DND-41 (cell line): ENCODE measurements at regions not wholly inside any gene's neighbourhood (a gene's known extent, or its start where the extent isn't known, plus 50 kb on each side); places are given as distances from the start of the nearest gene placed in this dataset.

Experiments used
- ATAC-seq: fragments of 200-7000 bp; cut with Tn5 transposase; 3 replicates; pipeline ENCODE4 v1.9.1; 2021; ENCODE audit warnings: low read depth; ENCODE audit not compliant: insufficient read depth
- DNase-seq: peaks from one replicate; pipeline ENCODE4 v3.0.0-alpha.2; 2020
- H2AFZ ChIP-seq: 2 replicates; pipeline ENCODE4 v1.6.0; 2012; ENCODE audit warnings: low read depth, low read length
- H3K27ac ChIP-seq: 2 replicates; pipeline ENCODE4 v1.5.1; 2012; ENCODE audit warnings: low read length, inconsistent platforms
- H3K27me3 ChIP-seq: fragments of 200-600 bp; sonication (generic); 2 replicates; pipeline ENCODE4 v1.6.0; 2012; ENCODE audit warnings: low read length, mild to moderate bottlenecking, inconsistent platforms; ENCODE audit not compliant: insufficient read depth, poor library complexity
- H3K36me3 ChIP-seq: 2 replicates; pipeline ENCODE4 v1.5.1; 2012; ENCODE audit warnings: low read length, inconsistent platforms; ENCODE audit not compliant: insufficient read depth
- H3K4me1 ChIP-seq: 2 replicates; pipeline ENCODE4 v1.5.1; 2012; ENCODE audit warnings: mild to moderate bottlenecking, low read length; ENCODE audit not compliant: insufficient read depth
- H3K4me2 ChIP-seq: 2 replicates; pipeline ENCODE4 v1.6.0; 2012; ENCODE audit warnings: mild to moderate bottlenecking, moderate library complexity, low read length, inconsistent platforms; ENCODE audit not compliant: insufficient read depth
- H3K4me3 ChIP-seq, 2 experiments: fragments of 200-600 bp in 1 of 2; shearing (Covaris generic) in 1 of 2; 2 replicates each; pipeline ENCODE4 v1.5.1; 2012 to 2016; ENCODE audit warnings: inconsistent platforms in 2 of 2, low read length in 2 of 2, mild to moderate bottlenecking in 2 of 2, low read depth in 1 of 2, moderate library complexity in 1 of 2
- H3K79me2 ChIP-seq: 2 replicates; pipeline ENCODE4 v1.6.0; 2012; ENCODE audit warnings: low read length, inconsistent platforms; ENCODE audit not compliant: insufficient read depth
- H3K9ac ChIP-seq: 2 replicates; pipeline ENCODE4 v1.6.0; 2012; ENCODE audit warnings: low read depth, mild to moderate bottlenecking, inconsistent platforms, low read length, moderate library complexity
- H3K9me3 ChIP-seq: 2 replicates; pipeline ENCODE4 v1.5.1; 2012; ENCODE audit warnings: low read length, moderate library complexity, mild to moderate bottlenecking, inconsistent platforms; ENCODE audit not compliant: insufficient read depth, severe bottlenecking
- H4K20me1 ChIP-seq: 2 replicates; pipeline ENCODE4 v1.6.0; 2012; ENCODE audit warnings: low read length; ENCODE audit not compliant: insufficient read depth
- EZH2 ChIP-seq: IDR thresholded peaks from 3 replicates; pipeline ENCODE4 v1.6.1; 2012; ENCODE audit warnings: borderline replicate concordance, low read depth, mild to moderate bottlenecking, moderate library complexity, low read length, inconsistent platforms; ENCODE audit not compliant: severe bottlenecking
- TF ChIP-seq, protein P1 (sequence below): IDR thresholded peaks from 2 replicates; pipeline ENCODE4 v1.5.1; 2012; ENCODE audit warnings: borderline replicate concordance, low read length, moderate library complexity, mild to moderate bottlenecking; ENCODE audit not compliant: poor library complexity, severe bottlenecking; ENCODE audit errors: extremely low read depth

DNA sequence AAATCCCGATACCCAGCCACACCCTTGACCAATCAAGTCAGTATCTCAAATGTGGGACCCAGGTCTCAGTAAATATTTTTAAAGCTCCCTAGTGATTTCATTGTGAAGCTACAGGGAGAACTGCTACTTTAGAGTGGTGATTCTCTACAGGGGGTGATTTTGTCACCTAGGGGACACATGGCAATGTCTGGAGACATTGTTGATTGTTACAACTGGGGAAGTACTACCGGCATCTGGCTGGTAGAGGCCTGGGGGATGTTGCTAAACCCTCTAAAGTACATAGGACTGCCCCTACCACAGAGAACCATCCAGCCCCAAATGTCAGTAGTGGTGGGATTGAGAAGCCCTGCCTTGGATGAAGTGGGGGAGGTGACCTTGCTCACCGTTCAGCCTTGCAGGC lies 152.9 kb downstream of the RPS24 start:
- H3K27me3 ChIP-seq, result no peaks in the 10 kb centered on the region
- H3K4me1 ChIP-seq, result no peaks in the 10 kb centered on the region
- H3K36me3 ChIP-seq, result no peaks in the 10 kb centered on the region
- no peaks in the 10 kb centered on the region for H3K79me2 ChIP-seq
- H3K4me2 ChIP-seq, result no peak overlapping the region
- DNase-seq (no peak), ATAC-seq (no peak)
- no peak overlapping the region for H2AFZ ChIP-seq
- H3K27ac ChIP-seq, result no peak overlapping the region
- no peaks in the 10 kb centered on the region for H3K9me3 ChIP-seq
- no peak overlapping the region for H3K9ac ChIP-seq
- no peaks in the 10 kb centered on the region for H4K20me1 ChIP-seq
- no peak overlapping the region for H3K4me3 ChIP-seq
- TF ChIP-seq, protein P1, sequence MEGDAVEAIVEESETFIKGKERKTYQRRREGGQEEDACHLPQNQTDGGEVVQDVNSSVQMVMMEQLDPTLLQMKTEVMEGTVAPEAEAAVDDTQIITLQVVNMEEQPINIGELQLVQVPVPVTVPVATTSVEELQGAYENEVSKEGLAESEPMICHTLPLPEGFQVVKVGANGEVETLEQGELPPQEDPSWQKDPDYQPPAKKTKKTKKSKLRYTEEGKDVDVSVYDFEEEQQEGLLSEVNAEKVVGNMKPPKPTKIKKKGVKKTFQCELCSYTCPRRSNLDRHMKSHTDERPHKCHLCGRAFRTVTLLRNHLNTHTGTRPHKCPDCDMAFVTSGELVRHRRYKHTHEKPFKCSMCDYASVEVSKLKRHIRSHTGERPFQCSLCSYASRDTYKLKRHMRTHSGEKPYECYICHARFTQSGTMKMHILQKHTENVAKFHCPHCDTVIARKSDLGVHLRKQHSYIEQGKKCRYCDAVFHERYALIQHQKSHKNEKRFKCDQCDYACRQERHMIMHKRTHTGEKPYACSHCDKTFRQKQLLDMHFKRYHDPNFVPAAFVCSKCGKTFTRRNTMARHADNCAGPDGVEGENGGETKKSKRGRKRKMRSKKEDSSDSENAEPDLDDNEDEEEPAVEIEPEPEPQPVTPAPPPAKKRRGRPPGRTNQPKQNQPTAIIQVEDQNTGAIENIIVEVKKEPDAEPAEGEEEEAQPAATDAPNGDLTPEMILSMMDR, result no peak
- no peak for TF ChIP-seq EZH2

DNA sequence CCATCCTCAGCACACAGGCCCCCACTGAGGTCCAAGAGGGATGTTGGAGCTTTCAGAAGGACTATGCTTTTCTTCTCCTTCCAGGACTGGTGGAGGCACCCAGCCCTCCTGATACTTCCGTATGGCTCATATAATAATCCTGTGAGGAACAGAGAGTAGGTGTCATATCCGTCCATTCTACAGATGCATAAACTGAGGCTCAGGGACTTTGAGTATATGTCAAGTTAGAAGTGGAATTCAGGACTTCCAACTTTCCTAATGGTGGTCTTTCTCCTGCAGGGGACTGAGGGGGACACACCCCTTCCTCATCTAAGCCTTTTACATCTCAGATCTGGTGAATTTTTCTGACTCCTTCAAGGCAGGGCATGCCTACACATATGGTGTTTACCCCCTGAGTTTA lies 153.7 kb downstream of the RPS24 start:
- H3K27me3 ChIP-seq, result no peaks in the 10 kb centered on the region
- H3K27ac ChIP-seq, result no peak overlapping the region
- TF ChIP-seq EZH2, result no peak
- TF ChIP-seq, protein P1, result no peak
- no peak for DNase-seq
- H3K4me1 ChIP-seq, result no peaks in the 10 kb centered on the region
- H3K4me2 ChIP-seq, result no peak overlapping the region
- no peak for ATAC-seq
- H2AFZ ChIP-seq, result no peak overlapping the region
- no peaks in the 10 kb centered on the region for H3K9me3 ChIP-seq
- H4K20me1 ChIP-seq, result no peaks in the 10 kb centered on the region
- no peak overlapping the region for H3K4me3 ChIP-seq
- no peak overlapping the region for H3K9ac ChIP-seq
- no peaks in the 10 kb centered on the region for H3K36me3 ChIP-seq
- no peaks in the 10 kb centered on the region for H3K79me2 ChIP-seq

DNA sequence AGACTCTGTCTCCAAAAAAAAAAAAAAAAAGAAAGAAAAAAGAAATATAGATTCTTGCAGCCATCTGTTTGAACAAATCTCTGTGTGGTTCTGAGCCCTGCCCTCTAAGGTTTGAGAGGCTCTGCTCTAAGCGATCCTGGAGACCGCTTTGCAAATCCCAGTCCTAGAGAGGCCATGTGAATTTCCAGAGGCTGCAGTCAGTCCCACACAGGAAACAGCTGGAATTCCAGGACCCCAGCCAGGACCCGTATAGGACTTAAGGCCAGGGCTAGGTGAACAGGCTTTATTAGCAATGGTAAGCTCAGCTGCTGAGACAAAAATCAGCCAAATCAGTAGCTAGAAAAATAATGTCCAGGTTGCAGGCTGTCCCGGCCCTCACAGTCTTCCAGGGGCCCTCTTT lies 154.8 kb downstream of the RPS24 start:
- no peak for DNase-seq
- no peaks in the 10 kb centered on the region for H4K20me1 ChIP-seq
- TF ChIP-seq, protein P1, result no peak
- no peak for TF ChIP-seq EZH2
- H3K4me1 ChIP-seq, result no peaks in the 10 kb centered on the region
- no peak overlapping the region for H2AFZ ChIP-seq
- H3K27me3 ChIP-seq, result no peaks in the 10 kb centered on the region
- no peaks in the 10 kb centered on the region for H3K79me2 ChIP-seq
- H3K27ac ChIP-seq, result no peak overlapping the region
- ATAC-seq, result no peak
- H3K4me2 ChIP-seq, result no peak overlapping the region
- H3K9me3 ChIP-seq, result no peaks in the 10 kb centered on the region
- H3K36me3 ChIP-seq, result no peaks in the 10 kb centered on the region
- H3K9ac ChIP-seq, result no peak overlapping the region
- no peak overlapping the region for H3K4me3 ChIP-seq

DNA sequence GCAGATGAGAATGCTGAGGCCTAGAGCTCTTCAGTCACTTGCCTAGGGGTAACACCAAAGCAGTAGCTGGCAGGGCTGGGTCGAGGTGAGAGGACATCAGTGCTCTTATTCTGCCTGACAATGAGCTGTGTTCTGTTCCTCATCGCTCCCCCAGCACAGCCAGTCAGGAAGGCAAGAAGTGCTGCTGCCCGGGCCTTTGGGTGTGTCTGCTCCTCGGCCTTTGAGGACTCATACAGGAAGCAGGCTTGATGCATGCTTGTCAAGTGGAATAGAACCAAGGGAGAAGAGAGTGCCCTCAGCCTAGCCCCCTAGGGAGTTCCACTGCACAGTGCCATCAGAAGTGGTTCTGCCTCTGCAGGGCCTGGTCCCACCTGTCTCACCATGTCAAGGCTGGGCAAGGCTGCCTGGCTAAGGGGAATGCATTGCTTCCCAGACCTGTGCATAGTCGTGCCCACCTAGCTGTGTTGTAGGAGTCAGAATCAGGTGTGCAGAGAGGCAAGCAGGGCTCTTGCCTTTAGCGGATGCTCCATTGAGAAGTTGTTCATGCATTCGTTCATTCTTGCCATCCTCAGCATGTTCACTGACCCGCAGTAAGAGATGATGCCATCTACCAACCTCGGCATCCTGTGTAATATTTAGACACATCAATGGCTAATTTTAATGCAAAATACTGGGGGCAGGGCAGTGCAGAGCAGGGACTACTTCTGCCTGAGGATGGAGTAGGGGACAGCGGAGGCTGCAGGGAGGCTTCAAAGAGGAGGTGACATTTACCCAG lies 156.6 kb downstream of the RPS24 start:
- no peaks in the 10 kb centered on the region for H3K9me3 ChIP-seq
- H2AFZ ChIP-seq, result no peak overlapping the region
- TF ChIP-seq EZH2, result no peak
- TF ChIP-seq, protein P1, result no peak
- no peaks in the 10 kb centered on the region for H3K4me1 ChIP-seq
- no peaks in the 10 kb centered on the region for H3K36me3 ChIP-seq
- no peaks in the 10 kb centered on the region for H3K79me2 ChIP-seq
- H3K27ac ChIP-seq, result no peak overlapping the region
- DNase-seq (no peak), ATAC-seq (no peak)
- no peaks in the 10 kb centered on the region for H3K27me3 ChIP-seq
- H4K20me1 ChIP-seq, result no peaks in the 10 kb centered on the region
- H3K9ac ChIP-seq, result no peak overlapping the region
- no peak overlapping the region for H3K4me3 ChIP-seq
- H3K4me2 ChIP-seq, result no peak overlapping the region
